GM20000 (cell line): ENCODE measurements at regions not wholly inside any gene's neighbourhood (a gene's known extent, or its start where the extent isn't known, plus 50 kb on each side); places are given as distances from the start of the nearest gene placed in this dataset.
"Not testable (repeated sequence)": the region's sequence is repeated elsewhere in the genome, so short reads cannot be mapped to it uniquely, and the experiment has no call there.

Experiments used
- DNase-seq: peaks from one replicate; pipeline ENCODE4 v3.0.0; 2012; ENCODE audit warnings: low spot score
- CTCF ChIP-seq: IDR thresholded peaks from 2 replicates; pipeline ENCODE4 v1.5.1; 2012; ENCODE audit warnings: mild to moderate bottlenecking, control low read depth; ENCODE audit errors: extremely low read depth, missing control alignments

DNA sequence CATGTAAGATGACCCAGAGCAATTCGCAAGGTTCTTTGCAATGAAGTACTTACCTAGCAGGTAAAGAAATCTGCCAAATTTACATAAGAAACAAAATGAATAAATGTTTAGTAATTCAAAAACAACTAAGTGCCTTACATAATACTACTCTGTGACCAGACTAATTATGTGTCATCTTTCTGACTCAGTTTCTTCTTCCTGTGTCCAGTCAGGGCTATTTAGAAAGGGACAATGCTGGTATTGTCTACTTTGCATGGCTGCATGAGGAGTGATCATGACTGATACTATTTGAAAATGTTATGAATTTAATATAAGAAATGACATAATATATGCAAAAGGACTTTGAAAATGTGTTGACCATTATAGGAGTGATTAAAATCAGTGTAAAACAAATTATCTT, 210.0 kb downstream of the TMEM161B start:
- TF ChIP-seq CTCF: no peak

DNA sequence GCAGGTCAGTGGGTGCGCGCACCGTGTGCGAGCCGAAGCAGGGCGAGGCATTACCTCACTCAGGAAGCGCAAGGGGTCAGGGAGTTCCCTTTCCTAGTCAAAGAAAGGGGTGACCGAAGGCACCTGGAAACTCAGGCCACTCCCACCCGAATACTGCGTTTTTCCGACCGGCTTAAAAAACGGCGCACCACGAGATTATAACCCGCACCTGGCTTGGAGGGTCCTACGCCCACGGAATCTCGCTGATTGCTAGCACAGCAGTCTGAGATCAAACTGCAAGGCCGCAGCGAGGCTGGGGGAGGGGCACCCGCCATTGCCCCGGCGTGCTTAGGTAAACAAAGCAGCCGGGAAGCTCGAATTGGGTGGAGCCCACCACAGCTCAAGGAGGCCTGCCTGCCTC, 216.2 kb downstream of the TMEM161B start:
- DNase-seq: not testable (repeated sequence)

More for the DNA sequence above, 210.0 kb downstream of the TMEM161B start:
- no peak for DNase-seq

DNA sequence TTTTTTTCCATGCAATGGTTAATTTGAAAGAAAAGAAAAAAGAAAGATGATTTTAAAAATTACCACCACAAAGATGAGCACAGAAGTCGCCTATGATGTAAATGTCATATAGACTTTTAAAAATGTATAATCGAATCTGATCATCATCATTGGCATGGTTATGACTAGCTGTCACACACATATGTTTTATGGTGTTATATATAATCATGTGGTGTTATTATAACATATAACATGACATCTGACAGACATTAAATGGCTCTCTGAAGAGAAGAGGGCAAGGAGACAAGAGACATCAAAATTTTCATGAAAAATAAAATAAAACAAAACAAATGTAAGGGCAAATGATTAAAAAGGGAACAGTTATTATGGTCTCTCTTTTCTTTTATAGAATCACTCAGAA, 217.5 kb downstream of the TMEM161B start:
- no peak for DNase-seq
- TF ChIP-seq CTCF: no peak

GRCh38 chr5:88049737-88050136, 218.9 kb downstream of the TMEM161B start:
- TF ChIP-seq CTCF: no peak
- DNase-seq: no peak

GRCh38 chr5:88049156-88049555, 219.5 kb downstream of the TMEM161B start:
- no peak for DNase-seq
- TF ChIP-seq CTCF: no peak

- no peak for DNase-seq
- TF ChIP-seq CTCF: no peak
These were observed 222.6 kb downstream of the TMEM161B start for GRCh38 chr5:88045931-88046461.

- no peak for DNase-seq
- no peak for TF ChIP-seq CTCF
These were observed 223.5 kb downstream of the TMEM161B start for GRCh38 chr5:88045165-88045564.

DNA sequence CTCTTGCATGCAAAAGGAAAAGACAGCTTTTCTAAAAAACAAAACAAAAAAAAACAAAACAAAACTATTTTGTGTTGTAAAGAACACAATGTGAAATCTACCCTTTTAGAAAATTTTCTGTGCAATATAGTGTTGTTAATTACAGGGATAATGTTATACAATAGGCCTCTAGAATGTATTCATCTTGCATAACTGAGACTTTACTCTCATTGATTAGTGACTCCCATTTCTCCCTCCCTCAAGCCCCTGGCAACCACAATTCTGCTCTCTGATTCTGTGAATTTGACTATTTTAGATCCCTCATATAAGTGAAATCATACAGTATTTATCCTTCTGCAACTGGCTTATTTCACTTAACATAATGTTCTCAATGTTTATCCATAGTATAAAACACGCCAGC, 234.1 kb downstream of the TMEM161B start:
- no peak for TF ChIP-seq CTCF
- DNase-seq: no peak
